ENCODE measurements at regions not wholly inside any gene's neighbourhood (a gene's known extent, or its start where the extent isn't known, plus 50 kb on each side); places are given as distances from the start of the nearest gene placed in this dataset.

DNA sequence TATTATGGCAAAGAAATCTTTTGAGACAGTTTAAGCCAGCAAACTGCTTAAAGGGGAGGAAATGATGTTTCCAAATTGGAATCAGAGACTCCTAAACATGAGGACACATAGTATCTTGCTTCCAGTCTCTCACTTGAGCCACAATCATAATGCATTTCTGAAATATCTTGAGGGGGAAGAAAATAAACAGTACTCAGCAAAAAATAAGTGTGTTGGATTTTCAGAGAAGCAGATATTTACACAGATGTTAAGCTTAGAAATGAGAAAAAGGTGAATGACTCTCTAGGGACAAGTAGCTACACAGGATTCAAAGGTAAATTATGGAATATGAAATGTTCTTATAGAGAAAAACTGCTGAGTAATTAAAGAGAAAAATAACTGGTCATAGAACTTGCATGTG lies 1583.6 kb downstream of the CDH8 start:
- no peak for DNase-seq (ENCODE audit: low read depth)
- no peak overlapping the region for H3K4me3 ChIP-seq (ENCODE audit: low read length)
- TF ChIP-seq, protein P1, sequence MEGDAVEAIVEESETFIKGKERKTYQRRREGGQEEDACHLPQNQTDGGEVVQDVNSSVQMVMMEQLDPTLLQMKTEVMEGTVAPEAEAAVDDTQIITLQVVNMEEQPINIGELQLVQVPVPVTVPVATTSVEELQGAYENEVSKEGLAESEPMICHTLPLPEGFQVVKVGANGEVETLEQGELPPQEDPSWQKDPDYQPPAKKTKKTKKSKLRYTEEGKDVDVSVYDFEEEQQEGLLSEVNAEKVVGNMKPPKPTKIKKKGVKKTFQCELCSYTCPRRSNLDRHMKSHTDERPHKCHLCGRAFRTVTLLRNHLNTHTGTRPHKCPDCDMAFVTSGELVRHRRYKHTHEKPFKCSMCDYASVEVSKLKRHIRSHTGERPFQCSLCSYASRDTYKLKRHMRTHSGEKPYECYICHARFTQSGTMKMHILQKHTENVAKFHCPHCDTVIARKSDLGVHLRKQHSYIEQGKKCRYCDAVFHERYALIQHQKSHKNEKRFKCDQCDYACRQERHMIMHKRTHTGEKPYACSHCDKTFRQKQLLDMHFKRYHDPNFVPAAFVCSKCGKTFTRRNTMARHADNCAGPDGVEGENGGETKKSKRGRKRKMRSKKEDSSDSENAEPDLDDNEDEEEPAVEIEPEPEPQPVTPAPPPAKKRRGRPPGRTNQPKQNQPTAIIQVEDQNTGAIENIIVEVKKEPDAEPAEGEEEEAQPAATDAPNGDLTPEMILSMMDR (conservative IDR thresholded peaks at IDR 0.05; ENCODE audit: low read length) = no peak

DNA sequence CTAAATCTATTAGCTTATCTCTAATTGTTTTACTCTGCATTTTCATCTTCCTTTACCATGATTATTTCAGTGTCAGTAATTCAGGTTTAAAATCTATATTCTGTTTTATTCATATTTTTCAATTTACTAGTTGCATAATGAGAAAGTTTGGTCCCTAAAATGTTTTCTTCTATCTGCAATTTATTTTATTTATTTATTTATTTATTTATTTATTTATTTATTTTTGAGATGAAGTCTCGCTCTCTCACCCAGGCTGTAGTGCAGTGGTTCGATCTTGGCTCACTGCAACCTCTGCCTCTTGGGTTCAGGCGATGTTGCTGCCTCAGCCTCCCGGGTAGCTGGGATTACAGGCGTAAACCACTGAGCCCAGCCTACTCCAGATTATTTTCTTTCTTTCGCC lies 1597.3 kb downstream of the CDH8 start:
- TF ChIP-seq, protein P1 (conservative IDR thresholded peaks at IDR 0.05; ENCODE audit: low read length) = no peak
- DNase-seq (ENCODE audit: low read depth) = no peak
- H3K4me3 ChIP-seq (ENCODE audit: low read length) = no peak overlapping the region

DNA sequence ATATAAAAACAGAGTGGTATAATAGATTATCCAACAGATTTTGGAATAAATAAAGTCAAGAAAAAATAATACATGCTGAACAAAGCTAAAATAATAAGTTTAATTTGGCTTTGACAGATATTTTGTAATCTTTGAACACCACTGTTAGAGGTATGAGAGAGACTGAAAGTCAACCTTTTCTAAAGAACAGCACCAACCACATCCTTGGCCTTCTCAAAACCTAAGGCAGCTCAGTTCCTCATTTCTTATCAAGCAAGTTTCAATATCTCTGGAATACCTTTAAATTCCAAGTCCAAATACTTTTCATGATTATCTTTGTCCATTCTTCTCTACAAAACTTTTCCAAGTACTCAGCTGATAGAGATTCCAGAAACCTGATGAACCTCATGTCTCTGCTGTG lies 1603.8 kb downstream of the CDH8 start:
- DNase-seq (ENCODE audit: low read depth) = no peak
- TF ChIP-seq, protein P1 (conservative IDR thresholded peaks at IDR 0.05; ENCODE audit: low read length) = no peak
- no peak overlapping the region for H3K4me3 ChIP-seq (ENCODE audit: low read length)

DNA sequence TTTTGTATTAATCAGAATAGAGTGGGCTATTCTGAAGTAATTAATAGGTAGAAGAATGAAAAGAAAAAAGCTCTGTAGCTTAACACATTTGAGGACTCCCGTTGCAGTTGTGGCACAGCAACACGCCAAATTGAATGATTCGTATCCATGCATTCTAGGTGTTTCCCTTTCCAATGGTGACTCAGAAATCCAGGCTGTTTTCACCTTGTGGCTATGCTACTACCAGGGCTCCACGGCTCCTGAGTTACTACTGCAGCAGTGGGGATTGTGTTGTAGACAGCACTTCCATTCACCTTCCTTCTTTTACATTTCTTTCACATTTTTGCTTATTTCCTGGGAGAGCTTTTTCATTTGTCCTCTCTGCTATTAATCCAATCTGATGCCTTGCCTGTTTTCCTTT lies 1616.4 kb downstream of the CDH8 start:
- H3K4me3 ChIP-seq (ENCODE audit: low read length) = no peak overlapping the region
- DNase-seq (ENCODE audit: low read depth) = no peak
- TF ChIP-seq, protein P1 (conservative IDR thresholded peaks at IDR 0.05; ENCODE audit: low read length) = no peak

DNA sequence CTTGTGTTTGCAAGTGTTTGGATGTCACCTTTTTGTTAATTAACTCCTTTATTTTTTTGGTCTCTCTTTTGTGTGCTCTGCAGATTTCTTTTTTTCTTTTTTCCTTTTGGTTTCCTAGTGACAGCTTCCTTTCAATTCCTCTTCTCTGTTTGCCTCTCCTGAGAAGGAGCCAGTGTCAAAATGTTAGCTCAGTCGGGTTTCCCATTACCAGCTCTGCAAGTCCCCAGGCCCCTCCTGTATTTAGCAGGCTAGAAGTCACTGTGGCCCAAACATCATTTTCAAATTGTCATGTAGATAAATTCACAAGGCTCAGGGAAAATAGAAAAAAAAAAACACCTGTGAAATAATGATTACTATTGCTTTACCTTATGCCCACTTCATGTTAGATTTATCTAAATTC lies 1621.6 kb downstream of the CDH8 start:
- no peak overlapping the region for H3K4me3 ChIP-seq (ENCODE audit: low read length)
- no peak for DNase-seq (ENCODE audit: low read depth)
- TF ChIP-seq, protein P1 (conservative IDR thresholded peaks at IDR 0.05; ENCODE audit: low read length) = no peak

DNA sequence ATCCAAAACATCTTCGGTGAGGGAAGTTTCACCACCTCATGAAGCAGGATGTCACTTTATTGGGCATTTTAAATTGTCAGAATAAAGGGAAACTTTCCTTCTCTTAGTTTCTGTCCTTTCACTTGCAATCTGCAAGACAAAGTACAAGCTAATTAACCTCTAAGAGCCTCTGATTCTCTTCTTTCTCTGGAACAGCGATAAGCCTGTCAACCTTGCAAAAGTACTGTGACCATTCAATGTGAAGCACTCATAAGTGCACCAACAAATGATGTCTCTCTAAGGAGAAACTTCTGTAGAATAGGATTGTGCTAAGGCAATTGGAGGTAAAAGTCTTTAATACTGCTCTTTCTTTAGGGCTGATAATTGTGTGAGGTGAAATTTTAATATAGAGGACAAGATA lies 1622.3 kb downstream of the CDH8 start:
- H3K4me3 ChIP-seq (ENCODE audit: low read length) = no peak overlapping the region
- TF ChIP-seq, protein P1 (conservative IDR thresholded peaks at IDR 0.05; ENCODE audit: low read length) = no peak
- no peak for DNase-seq (ENCODE audit: low read depth)

DNA sequence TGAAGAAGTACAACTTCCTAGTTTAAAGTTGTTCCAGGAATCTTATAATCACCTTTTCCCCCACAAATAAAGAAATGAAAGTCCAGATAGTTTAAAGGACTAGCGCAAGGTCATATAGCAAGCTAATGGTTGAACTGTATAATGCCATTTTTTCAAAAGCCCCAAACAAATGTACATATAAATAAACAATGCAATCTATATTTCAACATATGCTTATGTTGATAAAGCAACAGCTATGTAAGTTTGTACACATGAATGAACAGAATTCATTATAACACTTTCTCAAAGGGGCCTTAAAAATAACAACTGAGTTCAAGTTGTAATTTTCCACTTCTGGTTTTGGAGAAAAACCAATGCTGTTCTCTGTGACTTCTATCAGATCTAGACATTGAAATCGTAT lies 1628.6 kb downstream of the CDH8 start:
- TF ChIP-seq, protein P1 (conservative IDR thresholded peaks at IDR 0.05; ENCODE audit: low read length) = no peak
- H3K4me3 ChIP-seq (ENCODE audit: low read length) = no peak overlapping the region
- DNase-seq (ENCODE audit: low read depth) = no peak

All from AG10803 (cell line).